HG03103 (cell line): ENCODE measurements at regions not wholly inside any gene's neighbourhood (a gene's known extent, or its start where the extent isn't known, plus 50 kb on each side); places are given as distances from the start of the nearest gene placed in this dataset.
"Not testable (repeated sequence)": the region's sequence is repeated elsewhere in the genome, so short reads cannot be mapped to it uniquely, and the experiment has no call there.

Experiments used
- ATAC-seq: cut with Tn5 transposase; IDR thresholded peaks from one replicate; pipeline ENCODE4 v1.9.1; 2021; ENCODE audit warnings: low read depth; ENCODE audit not compliant: unreplicated experiment

GRCh38 chr5:122599000-122599399 is 175.9 kb upstream of the SNX2 start:
- no peak for ATAC-seq

- no peak for ATAC-seq
Observed at GRCh38 chr5:122600924-122601323, 174.0 kb upstream of the SNX2 start.

- no peak for ATAC-seq
Observed at GRCh38 chr5:122602700-122603099, 172.2 kb upstream of the SNX2 start.

GRCh38 chr5:122605236-122605635 is 169.6 kb upstream of the SNX2 start:
- ATAC-seq: no peak

GRCh38 chr5:122607818-122608217 is 167.1 kb upstream of the SNX2 start:
- no peak for ATAC-seq

- ATAC-seq: no peak
Observed at GRCh38 chr5:122608222-122608621, 166.7 kb upstream of the SNX2 start.

GRCh38 chr5:122611406-122611805 is 163.5 kb upstream of the SNX2 start:
- no peak for ATAC-seq

GRCh38 chr5:122612901-122613300 is 162.0 kb upstream of the SNX2 start:
- no peak for ATAC-seq

GRCh38 chr5:122615146-122615545 is 159.7 kb upstream of the SNX2 start:
- ATAC-seq: no peak

- ATAC-seq: no peak
Observed at GRCh38 chr5:122615832-122616231, 159.0 kb upstream of the SNX2 start.

- not testable (repeated sequence) for ATAC-seq
Observed at GRCh38 chr5:122618046-122618445, 156.8 kb upstream of the SNX2 start.

- not testable (repeated sequence) for ATAC-seq
Observed at GRCh38 chr5:122620768-122621167, 154.1 kb upstream of the SNX2 start.

- not testable (repeated sequence) for ATAC-seq
Observed at GRCh38 chr5:122628714-122629113, 146.2 kb upstream of the SNX2 start.

- no peak for ATAC-seq
Observed at GRCh38 chr5:122629121-122629677, 145.7 kb upstream of the SNX2 start.

GRCh38 chr5:122638581-122638980 is 136.3 kb upstream of the SNX2 start:
- ATAC-seq: no peak

GRCh38 chr5:122639033-122639432 is 135.8 kb upstream of the SNX2 start:
- no peak for ATAC-seq

- no peak for ATAC-seq
Observed at GRCh38 chr5:122639864-122640263, 135.0 kb upstream of the SNX2 start.

GRCh38 chr5:122649080-122649479 is 125.8 kb upstream of the SNX2 start:
- no peak for ATAC-seq

GRCh38 chr5:122653087-122654017 is 121.5 kb upstream of the SNX2 start:
- no peak for ATAC-seq

GRCh38 chr5:122656160-122656559 is 118.7 kb upstream of the SNX2 start:
- no peak for ATAC-seq

- no peak for ATAC-seq
Observed at GRCh38 chr5:122656577-122656976, 118.3 kb upstream of the SNX2 start.
